Progenitor cell of endocrine pancreas (in vitro differentiated cells): ENCODE measurements at regions not wholly inside any gene's neighbourhood (a gene's known extent, or its start where the extent isn't known, plus 50 kb on each side); places are given as distances from the start of the nearest gene placed in this dataset.

ENCODE experiments used
- DNase-seq: peaks from one replicate; pipeline ENCODE4 v3.0.0; 2021; ENCODE audit warnings: low spot score; ENCODE audit not compliant: unreplicated experiment
- H3K27ac Mint-ChIP-seq: 2 replicates; pipeline ENCODE4 v1.8.0; 2021; ENCODE audit warnings: mild to moderate bottlenecking, moderate library complexity, mixed read lengths
- H3K27me3 Mint-ChIP-seq: 2 replicates; pipeline ENCODE4 v1.8.0; 2021; ENCODE audit warnings: mixed read lengths
- H3K36me3 Mint-ChIP-seq: 2 replicates; pipeline ENCODE4 v1.8.0; 2022; ENCODE audit warnings: mixed read lengths; ENCODE audit not compliant: insufficient read depth
- H3K4me1 Mint-ChIP-seq: 2 replicates; pipeline ENCODE4 v1.8.0; 2021; ENCODE audit warnings: low read depth, mixed read lengths
- H3K4me3 Mint-ChIP-seq: 2 replicates; pipeline ENCODE4 v1.8.0; 2021; ENCODE audit warnings: low read depth, mild to moderate bottlenecking, moderate library complexity, mixed read lengths
- H3K9me3 Mint-ChIP-seq: 2 replicates; pipeline ENCODE4 v1.8.0; 2021; ENCODE audit warnings: low read depth, mixed read lengths
- CTCF ChIP-seq: fragments of 200-600 bp; sonication (generic); IDR thresholded peaks from one replicate; pipeline ENCODE4 v1.5.0; 2021; ENCODE audit warnings: antibody characterized with exemption, mild to moderate bottlenecking; ENCODE audit not compliant: unreplicated experiment

- no peak for TF ChIP-seq CTCF
- H3K36me3 Mint-ChIP-seq = peaks cover 4% of the 10 kb centered on the region
- peaks cover 6% of the 10 kb centered on the region for H3K4me1 Mint-ChIP-seq
Observed at GRCh38 chr12:28606967-28607557, 416.8 kb downstream of the CCDC91 start.

GRCh38 chr12:28610401-28611114, 420.3 kb downstream of the CCDC91 start:
- H3K27me3 Mint-ChIP-seq = no peaks in the 10 kb centered on the region
- H3K4me1 Mint-ChIP-seq = peaks cover 6% of the 10 kb centered on the region
- no peak for DNase-seq
- TF ChIP-seq CTCF = no peak
- peaks cover 4% of the 10 kb centered on the region for H3K36me3 Mint-ChIP-seq
- H3K9me3 Mint-ChIP-seq = peaks cover 21% of the 10 kb centered on the region
- H3K4me3 Mint-ChIP-seq = no peak overlapping the region
- H3K27ac Mint-ChIP-seq = no peak overlapping the region

More at GRCh38 chr12:28606967-28607557, 416.8 kb downstream of the CCDC91 start:
- no peak for DNase-seq
- Mint-ChIP-seq H3K27me3 (no peaks in the 10 kb centered on the region), H3K9me3 (peaks cover 21% of the 10 kb centered on the region), H3K4me3 (no peak overlapping the region), H3K27ac (no peak overlapping the region)

GRCh38 chr12:28611115-28611435, 420.8 kb downstream of the CCDC91 start:
- no peak overlapping the region for H3K4me3 Mint-ChIP-seq
- H3K27me3 Mint-ChIP-seq = no peaks in the 10 kb centered on the region

GRCh38 chr12:28611449-28611848, 421.2 kb downstream of the CCDC91 start:
- Mint-ChIP-seq H3K27ac (no peak overlapping the region), H3K4me1 (peaks cover 6% of the 10 kb centered on the region), H3K36me3 (peaks cover 4% of the 10 kb centered on the region), H3K9me3 (peaks cover 16% of the 10 kb centered on the region), H3K4me3 (no peak overlapping the region), H3K27me3 (no peaks in the 10 kb centered on the region)
- no peak for DNase-seq
- no peak for TF ChIP-seq CTCF

More at GRCh38 chr12:28611115-28611435, 420.8 kb downstream of the CCDC91 start:
- no peak for DNase-seq
- Mint-ChIP-seq H3K4me1 (peaks cover 6% of the 10 kb centered on the region), H3K27ac (no peak overlapping the region), H3K36me3 (peaks cover 4% of the 10 kb centered on the region), H3K9me3 (peaks cover 20% of the 10 kb centered on the region)
- no peak for TF ChIP-seq CTCF

- Mint-ChIP-seq H3K9me3 (peaks cover 7% of the 10 kb centered on the region), H3K27me3 (no peaks in the 10 kb centered on the region), H3K4me1 (no peaks in the 10 kb centered on the region), H3K36me3 (no peaks in the 10 kb centered on the region), H3K27ac (no peak overlapping the region), H3K4me3 (no peak overlapping the region)
- TF ChIP-seq CTCF = no peak
- no peak for DNase-seq
Observed at GRCh38 chr12:28618171-28618570, 427.9 kb downstream of the CCDC91 start.
